ENCODE measurements at regions not wholly inside any gene's neighbourhood (a gene's known extent, or its start where the extent isn't known, plus 50 kb on each side); places are given as distances from the start of the nearest gene placed in this dataset.

DNA sequence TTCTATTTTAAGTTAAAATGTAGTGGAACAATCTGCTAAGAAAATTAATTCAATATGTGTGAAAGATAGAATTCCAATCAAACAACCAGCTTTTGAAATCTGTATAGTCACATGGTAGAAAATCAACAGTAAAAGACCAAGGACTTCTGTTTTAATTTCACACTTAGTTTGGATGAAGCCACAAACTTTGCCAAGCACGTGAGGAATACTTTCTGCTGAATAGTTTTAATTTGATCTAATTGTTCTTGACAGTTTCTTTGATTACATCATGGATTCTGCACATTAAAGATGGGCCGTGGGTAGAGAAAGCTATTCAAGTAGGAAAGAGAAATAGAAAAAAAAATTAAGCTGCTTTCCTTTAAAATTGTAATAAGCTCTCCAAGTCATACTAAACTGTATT, 137.9 kb upstream of the FAM241A start:
- H3K9ac ChIP-seq (ENCODE audit: low read depth, low read length) = no peak overlapping the region
- no peak overlapping the region for H2AK9ac ChIP-seq (replicated peaks; ENCODE audit: low read depth, low read length, poor library complexity)
- POLR2A ChIA-PET (ENCODE audit: unreplicated experiment) = no interaction called here
- no peaks in the 10 kb centered on the region for H4K20me1 ChIP-seq (ENCODE audit: insufficient read depth, low read length)
- BruUV-seq (replicated peaks) = no TSS peak
- DNase-seq (no peak), ATAC-seq (ENCODE audit: low read depth) (no peak)
- no peak overlapping the region for H2AFZ ChIP-seq (replicated peaks; ENCODE audit: low read length, poor library complexity)
- dilution Hi-C loops (cut with HindIII; ENCODE audit: low sequenced_read_pairs, unreplicated experiment) = no loop called here
- H2BK20ac ChIP-seq (ENCODE audit: low read depth, low read length) = no peak overlapping the region
- no CpG with 5 or more reads among the region's 2 CpGs for WGBS, 2 experiments (ENCODE audit: extremely low coverage in 2 of 2, insufficient read length in 1 of 2)
- H3K4ac ChIP-seq (ENCODE audit: low read depth, low read length) = no peak overlapping the region
- no peak overlapping the region for H2BK15ac ChIP-seq (ENCODE audit: low read depth, low read length)
- H3K79me1 ChIP-seq (ENCODE audit: low read depth in 1 of 2, low read length in 2 of 2) = no peaks in the 10 kb centered on the region
- H3K4me3 ChIP-seq (ENCODE audit: insufficient read depth, low read depth, low read length) = no peak overlapping the region
- H3K56ac ChIP-seq (ENCODE audit: extremely low read depth, insufficient read depth, low read length) = no peak overlapping the region
- no peak overlapping the region for H3K27ac ChIP-seq (ENCODE audit: insufficient read depth, low read length)
- H3K27me3 ChIP-seq (ENCODE audit: control insufficient read depth, insufficient read depth, low read length) = no peaks in the 10 kb centered on the region
- H2BK120ac ChIP-seq (ENCODE audit: low read depth, low read length) = no peak overlapping the region
- H3K14ac ChIP-seq (replicated peaks; ENCODE audit: low read depth, low read length) = no peak overlapping the region
- CTCF ChIA-PET = no interaction called here
- TF ChIP-seq RCOR1 (IDR thresholded peaks at IDR 0.05; ENCODE audit: insufficient replicate concordance, low read length) (no peak), MAZ (IDR thresholded peaks at IDR 0.05; ENCODE audit: borderline replicate concordance, low read depth, low read length) (no peak), SMC3 (IDR thresholded peaks at IDR 0.05; ENCODE audit: low read depth, low read length) (no peak)
- no peak overlapping the region for H4K91ac ChIP-seq (ENCODE audit: insufficient read depth, low read depth, low read length)
- no peaks in the 10 kb centered on the region for H3K9me3 ChIP-seq (ENCODE audit: control insufficient read depth, insufficient read depth, low read length)
- no peak overlapping the region for H3K23ac ChIP-seq (ENCODE audit: low read depth, low read length)
- no peaks in the 10 kb centered on the region for H3K9me1 ChIP-seq (ENCODE audit: insufficient read depth, low read length)
- no peaks in the 10 kb centered on the region for H3K4me1 ChIP-seq (ENCODE audit: control insufficient read depth, insufficient read depth, low read length)
- intact Hi-C loops (cut with micrococcal nuclease) = no loop called here
- no peak overlapping the region for H4K8ac ChIP-seq (ENCODE audit: low read depth in 2 of 2, low read length in 2 of 2)
- no peak overlapping the region for H2AK5ac ChIP-seq (ENCODE audit: low read depth, low read length)
- H3K36me3 ChIP-seq (ENCODE audit: control insufficient read depth, insufficient read depth, low read length) = no peaks in the 10 kb centered on the region
- no peak overlapping the region for H3K4me2 ChIP-seq (ENCODE audit: low read depth, low read length)
- no peak overlapping the region for H4K5ac ChIP-seq (ENCODE audit: low read depth, low read length)
- H2BK5ac ChIP-seq (ENCODE audit: low read depth, low read length, poor library complexity, severe bottlenecking) = no peak overlapping the region
- H3K18ac ChIP-seq (ENCODE audit: low read depth, low read length) = no peak overlapping the region
- in situ Hi-C loops (cut with MboI; ENCODE audit: low sequenced_read_pairs) = no loop called here

Measured in IMR-90 (cell line).